GM21423 (cell line): ENCODE measurements at regions not wholly inside any gene's neighbourhood (a gene's known extent, or its start where the extent isn't known, plus 50 kb on each side); places are given as distances from the start of the nearest gene placed in this dataset.
"Not testable (repeated sequence)": the region's sequence is repeated elsewhere in the genome, so short reads cannot be mapped to it uniquely, and the experiment has no call there.

ENCODE experiments used
- ATAC-seq: cut with Tn5 transposase; IDR thresholded peaks from one replicate; pipeline ENCODE4 v1.9.1; 2021; ENCODE audit warnings: mild to moderate bottlenecking, moderate library complexity; ENCODE audit not compliant: unreplicated experiment

DNA sequence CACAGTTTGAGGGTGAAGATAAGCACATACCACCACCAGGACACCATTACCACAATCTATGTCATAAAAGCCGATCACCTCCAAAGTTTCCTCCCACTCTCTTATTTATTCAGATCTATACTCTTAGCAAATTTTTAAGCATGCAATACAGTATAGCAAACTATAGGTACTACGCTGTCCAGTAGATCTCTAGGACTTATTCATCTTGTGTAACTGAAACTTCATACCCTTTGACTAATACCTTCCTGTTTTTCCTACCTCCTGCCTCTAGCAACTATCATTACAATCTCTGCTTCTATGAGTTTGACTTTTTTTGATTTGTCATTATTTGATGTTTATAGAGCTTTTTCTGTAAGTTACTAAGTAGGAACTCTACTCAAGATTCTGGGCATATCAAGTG is 84.5 kb upstream of the MANSC4 start:
- no peak for ATAC-seq

DNA sequence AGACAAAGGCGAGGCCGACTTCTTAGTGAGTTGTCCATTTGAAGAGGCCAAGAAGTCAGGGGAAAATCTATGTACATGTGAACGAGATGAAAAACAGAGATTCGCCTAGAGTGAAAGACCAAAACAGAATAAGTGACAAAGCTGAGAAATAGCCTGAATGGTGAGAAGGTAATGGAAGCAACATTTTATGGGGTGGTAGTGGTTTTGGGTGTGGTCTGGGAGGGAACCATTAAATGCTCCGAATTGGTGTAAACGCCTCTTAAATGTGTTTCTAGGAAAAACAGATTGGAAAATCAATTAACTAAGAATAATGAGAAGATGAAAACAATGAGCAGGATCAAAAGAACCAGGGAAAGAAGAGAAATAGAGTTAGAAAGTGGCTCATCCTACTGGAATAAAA is 83.8 kb upstream of the MANSC4 start:
- no peak for ATAC-seq

DNA sequence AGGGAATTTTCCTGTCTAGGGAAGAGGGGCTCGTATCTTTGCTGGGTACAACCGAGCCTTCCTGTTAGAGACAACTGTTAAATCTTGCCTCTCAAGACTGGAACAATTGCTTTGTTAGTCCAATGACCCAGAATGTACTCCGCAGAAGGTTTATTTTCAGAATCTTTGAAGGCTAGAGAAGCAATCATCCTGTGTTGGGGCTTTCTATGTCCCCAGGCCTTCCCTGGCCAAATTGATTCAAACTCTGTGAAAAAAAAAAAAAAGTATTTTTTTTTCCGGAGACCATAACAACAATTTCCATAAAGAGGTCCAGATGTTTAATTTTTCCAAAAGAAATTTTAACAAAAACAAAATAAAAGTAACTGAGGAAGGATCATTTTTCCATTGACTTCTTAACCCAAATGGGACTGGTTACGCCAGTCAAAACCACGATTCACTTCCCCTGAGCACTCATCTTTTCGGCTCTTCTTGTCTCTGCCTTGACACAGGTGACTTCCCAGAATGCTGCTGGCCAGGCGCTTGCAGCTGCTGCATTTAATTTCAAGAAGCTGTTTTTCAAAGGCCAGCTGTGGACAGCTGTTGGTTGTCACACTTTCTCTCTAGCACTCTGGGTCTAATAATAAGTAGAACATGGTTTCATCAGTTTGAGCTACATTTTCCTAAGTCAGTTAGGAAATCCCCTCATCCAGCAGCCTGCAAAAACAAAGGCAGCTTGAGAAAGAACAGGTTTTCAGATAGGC is 81.6 kb upstream of the MANSC4 start:
- peak; percentile 63 for ATAC-seq

DNA sequence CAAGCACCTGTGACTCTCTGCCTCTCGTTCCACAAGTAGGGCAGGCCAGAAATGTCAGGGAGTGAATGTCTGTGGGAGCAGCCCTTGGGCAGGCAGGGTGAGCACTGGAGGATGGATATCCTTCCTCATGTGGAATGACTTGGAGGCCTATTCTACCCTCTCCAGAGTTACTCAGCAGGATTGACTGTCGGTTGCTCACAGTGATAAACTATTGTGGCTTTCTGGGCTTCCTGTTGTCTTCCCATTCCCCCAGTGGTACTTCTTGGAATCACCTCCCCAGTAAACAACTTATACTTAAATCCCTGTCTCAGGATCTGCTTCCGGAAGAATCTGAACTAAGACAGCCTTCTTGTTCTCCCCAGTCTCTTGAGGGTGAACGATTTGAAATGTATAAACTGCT is 79.6 kb upstream of the MANSC4 start:
- ATAC-seq: no peak

DNA sequence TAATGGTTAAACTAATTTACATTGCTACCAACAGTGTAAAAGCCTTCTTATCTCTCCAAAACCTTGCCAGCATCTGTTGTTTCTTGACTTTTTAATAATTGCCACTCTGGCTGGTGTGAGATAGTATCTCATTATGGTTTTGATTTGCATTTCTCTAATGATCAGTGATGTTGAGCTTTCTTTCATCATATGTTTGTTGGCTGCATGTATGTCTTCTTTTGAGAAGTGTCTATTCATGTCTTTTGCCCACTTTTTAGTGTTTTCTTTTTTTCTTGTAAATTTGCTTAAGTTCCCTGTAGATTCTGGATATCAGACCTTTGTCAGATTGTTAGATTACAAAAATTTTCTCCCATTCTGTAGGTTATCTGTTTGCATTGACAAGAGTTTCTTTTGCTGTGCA is 77.0 kb upstream of the MANSC4 start:
- ATAC-seq: not testable (repeated sequence)

DNA sequence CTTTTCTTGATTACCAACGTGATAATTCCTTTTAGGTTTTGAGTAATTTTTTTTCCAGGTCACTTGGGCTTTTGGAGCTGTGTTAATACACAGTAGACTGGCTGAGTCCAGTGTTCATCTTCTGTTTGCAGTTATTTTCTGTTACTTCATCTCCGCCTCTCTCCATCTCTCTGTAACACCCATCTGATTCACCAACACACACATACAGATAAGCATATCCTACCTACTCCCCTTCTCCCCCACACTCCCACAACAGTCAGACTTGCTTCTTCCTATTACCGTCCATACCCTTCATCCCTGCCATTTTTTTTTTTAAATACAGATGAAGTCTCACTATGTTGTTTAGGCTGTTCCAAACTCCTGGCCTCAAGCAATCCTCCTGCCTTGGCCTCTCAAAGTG is 72.7 kb upstream of the MANSC4 start:
- no peak for ATAC-seq
